BE2C (cell line): ENCODE measurements at regions not wholly inside any gene's neighbourhood (a gene's known extent, or its start where the extent isn't known, plus 50 kb on each side); places are given as distances from the start of the nearest gene placed in this dataset.

Experiments used
- DNase-seq: peaks from one replicate; pipeline ENCODE4 v3.0.0-alpha.2; 2020
- H3K27me3 ChIP-seq: fragments of 250-450 bp; sonication (Bioruptor Pico); 2 replicates; pipeline ENCODE4 v1.5.1; 2020; ENCODE audit warnings: mild to moderate bottlenecking
- H3K36me3 ChIP-seq: fragments of 250-450 bp; sonication (Bioruptor Pico); 2 replicates; pipeline ENCODE4 v1.5.1; 2020; ENCODE audit warnings: mild to moderate bottlenecking
- H3K4me1 ChIP-seq: fragments of 250-450 bp; sonication (Bioruptor Pico); 2 replicates; pipeline ENCODE4 v1.5.1; 2020
- H3K4me3 ChIP-seq: 2 replicates; pipeline ENCODE4 v1.5.1; 2011; ENCODE audit warnings: low read depth, low read length
- H3K9me3 ChIP-seq: fragments of 250-450 bp; sonication (Bioruptor Pico); 2 replicates; pipeline ENCODE4 v1.5.1; 2020
- TF ChIP-seq, protein P1 (sequence below): IDR thresholded peaks from 2 replicates; pipeline ENCODE4 v1.5.1; 2012; ENCODE audit warnings: mild to moderate bottlenecking, low read depth, low read length

DNA sequence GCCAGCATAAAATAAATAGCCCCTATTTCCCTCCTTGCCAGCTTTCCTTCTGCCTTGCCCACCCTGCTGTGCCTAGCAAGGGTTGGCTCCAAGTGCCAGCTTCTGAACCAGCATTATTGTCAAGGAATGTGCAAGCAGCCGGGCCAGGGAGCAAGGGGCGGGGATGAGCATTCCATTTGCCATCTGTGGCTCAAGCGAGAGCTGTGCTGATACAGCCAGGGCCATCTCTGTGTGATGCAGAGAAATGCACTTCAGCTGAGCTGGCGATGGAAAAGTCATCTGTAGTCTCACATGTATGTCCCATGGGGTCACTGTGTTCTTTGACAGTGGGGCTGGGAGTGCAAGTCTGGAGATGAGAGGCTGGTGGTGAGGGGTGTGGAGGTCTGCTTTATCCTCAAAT is 137.3 kb downstream of the SUDS3 start:
- TF ChIP-seq, protein P1, sequence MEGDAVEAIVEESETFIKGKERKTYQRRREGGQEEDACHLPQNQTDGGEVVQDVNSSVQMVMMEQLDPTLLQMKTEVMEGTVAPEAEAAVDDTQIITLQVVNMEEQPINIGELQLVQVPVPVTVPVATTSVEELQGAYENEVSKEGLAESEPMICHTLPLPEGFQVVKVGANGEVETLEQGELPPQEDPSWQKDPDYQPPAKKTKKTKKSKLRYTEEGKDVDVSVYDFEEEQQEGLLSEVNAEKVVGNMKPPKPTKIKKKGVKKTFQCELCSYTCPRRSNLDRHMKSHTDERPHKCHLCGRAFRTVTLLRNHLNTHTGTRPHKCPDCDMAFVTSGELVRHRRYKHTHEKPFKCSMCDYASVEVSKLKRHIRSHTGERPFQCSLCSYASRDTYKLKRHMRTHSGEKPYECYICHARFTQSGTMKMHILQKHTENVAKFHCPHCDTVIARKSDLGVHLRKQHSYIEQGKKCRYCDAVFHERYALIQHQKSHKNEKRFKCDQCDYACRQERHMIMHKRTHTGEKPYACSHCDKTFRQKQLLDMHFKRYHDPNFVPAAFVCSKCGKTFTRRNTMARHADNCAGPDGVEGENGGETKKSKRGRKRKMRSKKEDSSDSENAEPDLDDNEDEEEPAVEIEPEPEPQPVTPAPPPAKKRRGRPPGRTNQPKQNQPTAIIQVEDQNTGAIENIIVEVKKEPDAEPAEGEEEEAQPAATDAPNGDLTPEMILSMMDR: no peak
- Histone ChIP-seq H3K27me3 (no peaks in the 10 kb centered on the region), H3K4me1 (no peaks in the 10 kb centered on the region), H3K4me3 (no peak overlapping the region), H3K9me3 (no peaks in the 10 kb centered on the region), H3K36me3 (no peaks in the 10 kb centered on the region)
- DNase-seq: no peak

GRCh38 chr12:118514297-118514696 is 137.9 kb downstream of the SUDS3 start:
- Histone ChIP-seq H3K36me3 (no peaks in the 10 kb centered on the region), H3K4me1 (no peaks in the 10 kb centered on the region), H3K27me3 (no peaks in the 10 kb centered on the region), H3K9me3 (no peaks in the 10 kb centered on the region), H3K4me3 (no peak overlapping the region)
- no peak for DNase-seq
- TF ChIP-seq, protein P1: no peak

GRCh38 chr12:118520214-118521035 is 144.1 kb downstream of the SUDS3 start:
- no peaks in the 10 kb centered on the region for H3K36me3 ChIP-seq
- no peak for DNase-seq
- no peaks in the 10 kb centered on the region for H3K4me1 ChIP-seq
- no peaks in the 10 kb centered on the region for H3K27me3 ChIP-seq
- H3K4me3 ChIP-seq: no peak overlapping the region
- TF ChIP-seq, protein P1: no peak
- no peaks in the 10 kb centered on the region for H3K9me3 ChIP-seq

GRCh38 chr12:118521036-118521370 is 144.6 kb downstream of the SUDS3 start:
- Histone ChIP-seq H3K36me3 (no peaks in the 10 kb centered on the region), H3K9me3 (no peaks in the 10 kb centered on the region), H3K4me1 (no peaks in the 10 kb centered on the region), H3K4me3 (no peak overlapping the region), H3K27me3 (no peaks in the 10 kb centered on the region)
- TF ChIP-seq, protein P1: no peak
- DNase-seq: no peak

DNA sequence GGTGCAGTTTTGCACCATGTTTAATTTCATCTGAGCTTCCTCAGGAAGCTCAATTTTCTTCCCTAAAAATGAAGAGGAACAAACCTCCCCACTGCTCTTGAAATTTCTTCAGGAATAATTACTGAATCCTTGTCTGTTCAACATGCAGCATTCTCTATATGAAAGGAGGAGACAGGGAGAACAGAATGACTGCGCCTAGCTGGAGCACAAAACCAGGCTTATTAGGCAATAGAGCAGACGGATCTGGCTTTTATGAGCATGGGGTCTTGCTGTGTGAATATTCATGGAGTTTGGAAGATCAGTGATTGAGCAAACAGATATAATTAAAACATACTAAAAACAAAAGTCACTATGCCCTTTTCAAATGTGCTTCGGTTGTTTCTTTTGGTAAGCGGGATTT is 148.1 kb downstream of the SUDS3 start:
- Histone ChIP-seq H3K4me3 (no peak overlapping the region), H3K27me3 (0 out of 2 replicates have a peak, but pooled peaks cover 5% of the 10 kb centered on the region), H3K36me3 (no peaks in the 10 kb centered on the region), H3K9me3 (no peaks in the 10 kb centered on the region), H3K4me1 (no peaks in the 10 kb centered on the region)
- no peak for DNase-seq
- TF ChIP-seq, protein P1: no peak

GRCh38 chr12:118525216-118525615 is 148.9 kb downstream of the SUDS3 start:
- TF ChIP-seq, protein P1: no peak
- H3K4me1 ChIP-seq: no peaks in the 10 kb centered on the region
- no peak overlapping the region for H3K4me3 ChIP-seq
- 0 out of 2 replicates have a peak, but pooled peaks cover 5% of the 10 kb centered on the region for H3K27me3 ChIP-seq
- H3K9me3 ChIP-seq: no peaks in the 10 kb centered on the region
- H3K36me3 ChIP-seq: no peaks in the 10 kb centered on the region
- DNase-seq: no peak
